Vagina (tissue), 2 donors: ENCODE measurements at regions not wholly inside any gene's neighbourhood (a gene's known extent, or its start where the extent isn't known, plus 50 kb on each side); places are given as distances from the start of the nearest gene placed in this dataset.

Experiments
- DNase-seq, 2 donors: peaks; one replicate each; pipeline ENCODE4 v3.0.0-alpha.2; 2017; ENCODE audit errors: extremely low spot score in 2 of 2
- H3K27ac ChIP-seq: fragments of 200-600 bp; sonication (generic); one replicate; pipeline ENCODE4 v1.5.1; 2019
- H3K27me3 ChIP-seq: fragments of 200-600 bp; sonication (generic); one replicate; pipeline ENCODE4 v1.5.1; 2019
- H3K36me3 ChIP-seq, 2 donors: fragments of 200-600 bp; sonication (generic); one replicate each; pipeline ENCODE4 v1.5.1; 2017 to 2019
- H3K4me1 ChIP-seq: fragments of 200-600 bp; sonication (generic); one replicate; pipeline ENCODE4 v1.5.1; 2019
- H3K4me3 ChIP-seq, 2 donors: fragments of 200-600 bp; sonication (generic); 1 replicate in 1 of 2; 2 replicates in 1 of 2; pipeline ENCODE4 v1.5.1; 2016 to 2019
- H3K9me3 ChIP-seq: fragments of 200-600 bp; sonication (generic); one replicate; pipeline ENCODE4 v1.5.1; 2019
- POLR2A ChIP-seq, 2 donors: fragments of 450-650 bp; IDR thresholded peaks; one replicate each; pipeline ENCODE4 v1.6.1; 2017; ENCODE audit warnings: antibody characterized with exemption in 2 of 2, mild to moderate bottlenecking in 2 of 2, moderate library complexity in 2 of 2
- POLR2AphosphoS5 ChIP-seq, 2 donors: sonication (generic); formaldehyde crosslinking; IDR thresholded peaks; one replicate each; pipeline ENCODE4 v1.9.0; 2017; ENCODE audit warnings: antibody characterized with exemption in 2 of 2, mild to moderate bottlenecking in 2 of 2, low read depth in 1 of 2; ENCODE audit not compliant: insufficient read depth in 1 of 2
- intact Hi-C: fragments of 100-400 bp; cut with DNase I; formaldehyde crosslinking; loops from one replicate; pipeline ENCODE4 v1.15.1; 2023
- TF ChIP-seq, protein P1 (sequence below), 3 experiments: fragments of 450-650 bp in 2 of 3; fragments of 200-600 bp in 1 of 3; sonication (generic) in 1 of 3; IDR thresholded peaks; one replicate each; pipeline ENCODE4 v1.5.1; 2017 to 2019; ENCODE audit warnings: antibody characterized with exemption in 3 of 3, mild to moderate bottlenecking in 2 of 3, moderate library complexity in 2 of 3

GRCh38 chr3:153334558-153334957 is 172.5 kb downstream of the RAP2B start:
- Histone ChIP-seq H3K4me1 (no peaks in the 10 kb centered on the region), H3K4me3 (no peak overlapping the region), H3K27me3 (no peaks in the 10 kb centered on the region), H3K36me3 (no peaks in the 10 kb centered on the region), H3K9me3 (no peaks in the 10 kb centered on the region), H3K27ac (no peak overlapping the region)
- DNase-seq: no peak
- TF ChIP-seq POLR2A (IDR thresholded peaks at IDR 0.05) (no peak), POLR2AphosphoS5 (IDR thresholded peaks at IDR 0.05; ENCODE audit: insufficient read depth in 1 of 2, low read depth in 1 of 2) (no peak)
- TF ChIP-seq, protein P1, sequence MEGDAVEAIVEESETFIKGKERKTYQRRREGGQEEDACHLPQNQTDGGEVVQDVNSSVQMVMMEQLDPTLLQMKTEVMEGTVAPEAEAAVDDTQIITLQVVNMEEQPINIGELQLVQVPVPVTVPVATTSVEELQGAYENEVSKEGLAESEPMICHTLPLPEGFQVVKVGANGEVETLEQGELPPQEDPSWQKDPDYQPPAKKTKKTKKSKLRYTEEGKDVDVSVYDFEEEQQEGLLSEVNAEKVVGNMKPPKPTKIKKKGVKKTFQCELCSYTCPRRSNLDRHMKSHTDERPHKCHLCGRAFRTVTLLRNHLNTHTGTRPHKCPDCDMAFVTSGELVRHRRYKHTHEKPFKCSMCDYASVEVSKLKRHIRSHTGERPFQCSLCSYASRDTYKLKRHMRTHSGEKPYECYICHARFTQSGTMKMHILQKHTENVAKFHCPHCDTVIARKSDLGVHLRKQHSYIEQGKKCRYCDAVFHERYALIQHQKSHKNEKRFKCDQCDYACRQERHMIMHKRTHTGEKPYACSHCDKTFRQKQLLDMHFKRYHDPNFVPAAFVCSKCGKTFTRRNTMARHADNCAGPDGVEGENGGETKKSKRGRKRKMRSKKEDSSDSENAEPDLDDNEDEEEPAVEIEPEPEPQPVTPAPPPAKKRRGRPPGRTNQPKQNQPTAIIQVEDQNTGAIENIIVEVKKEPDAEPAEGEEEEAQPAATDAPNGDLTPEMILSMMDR (IDR thresholded peaks at IDR 0.05): no peak
- intact Hi-C loops: no loop called here

GRCh38 chr3:153337369-153337768 is 175.3 kb downstream of the RAP2B start:
- no peak overlapping the region for H3K4me3 ChIP-seq
- DNase-seq: no peak
- no peaks in the 10 kb centered on the region for H3K27me3 ChIP-seq
- no peaks in the 10 kb centered on the region for H3K36me3 ChIP-seq
- no peaks in the 10 kb centered on the region for H3K9me3 ChIP-seq
- H3K27ac ChIP-seq: no peak overlapping the region
- no peaks in the 10 kb centered on the region for H3K4me1 ChIP-seq
- TF ChIP-seq, protein P1 (IDR thresholded peaks at IDR 0.05): no peak
- TF ChIP-seq POLR2A (IDR thresholded peaks at IDR 0.05) (no peak), POLR2AphosphoS5 (IDR thresholded peaks at IDR 0.05; ENCODE audit: insufficient read depth in 1 of 2, low read depth in 1 of 2) (no peak)
- intact Hi-C loops: loop anchor here (1.0 kb wide), 1 partner anchor 25 kb away; no protein-coding TSS in a partner anchor

DNA sequence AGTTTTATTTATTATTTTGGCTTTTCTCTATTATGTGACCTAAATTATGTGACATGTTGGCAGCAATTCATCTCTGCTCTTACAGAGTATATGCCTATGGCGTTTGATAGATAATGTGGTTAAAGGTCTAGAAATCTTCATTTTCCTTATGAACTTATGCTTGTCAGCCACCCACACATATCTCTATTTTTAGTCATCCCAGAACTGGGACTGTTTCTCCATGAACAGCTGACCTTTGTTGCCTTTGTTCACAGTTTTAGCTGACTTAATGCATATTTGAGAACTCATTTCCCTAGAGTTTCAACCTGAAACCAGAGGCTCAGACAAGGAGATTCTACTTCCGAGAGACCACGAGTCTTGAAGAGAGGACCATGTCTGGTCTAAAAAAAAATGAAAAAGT is 176.5 kb downstream of the RAP2B start:
- H3K36me3 ChIP-seq: no peaks in the 10 kb centered on the region
- intact Hi-C loops: no loop called here
- TF ChIP-seq POLR2AphosphoS5 (IDR thresholded peaks at IDR 0.05; ENCODE audit: insufficient read depth in 1 of 2, low read depth in 1 of 2) (no peak), POLR2A (IDR thresholded peaks at IDR 0.05) (no peak)
- TF ChIP-seq, protein P1 (IDR thresholded peaks at IDR 0.05): no peak
- H3K4me1 ChIP-seq: no peaks in the 10 kb centered on the region
- no peak overlapping the region for H3K27ac ChIP-seq
- no peak overlapping the region for H3K4me3 ChIP-seq
- no peaks in the 10 kb centered on the region for H3K9me3 ChIP-seq
- DNase-seq: no peak
- no peaks in the 10 kb centered on the region for H3K27me3 ChIP-seq

DNA sequence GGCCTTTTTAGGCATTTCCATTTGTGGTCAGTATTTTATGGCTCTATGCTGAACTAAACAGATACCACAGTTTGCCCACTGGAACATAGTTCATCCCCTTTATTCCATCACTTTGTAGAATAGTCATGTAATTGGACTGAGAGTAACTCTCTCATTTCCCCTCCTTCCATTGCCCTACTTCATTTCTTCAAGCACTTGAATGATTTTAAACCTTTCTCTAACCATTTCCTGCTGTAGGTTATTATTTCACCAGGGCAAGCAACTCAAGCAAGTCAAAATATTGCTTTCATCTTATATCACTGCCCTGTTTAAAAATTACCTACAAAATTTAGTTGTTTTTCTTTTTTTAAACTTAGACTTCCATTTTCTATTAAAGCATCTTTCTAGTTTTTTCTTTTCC is 177.0 kb downstream of the RAP2B start:
- H3K4me1 ChIP-seq: no peaks in the 10 kb centered on the region
- no peaks in the 10 kb centered on the region for H3K9me3 ChIP-seq
- no peaks in the 10 kb centered on the region for H3K36me3 ChIP-seq
- no peaks in the 10 kb centered on the region for H3K27me3 ChIP-seq
- TF ChIP-seq POLR2A (IDR thresholded peaks at IDR 0.05) (no peak), POLR2AphosphoS5 (IDR thresholded peaks at IDR 0.05; ENCODE audit: insufficient read depth in 1 of 2, low read depth in 1 of 2) (no peak)
- TF ChIP-seq, protein P1 (IDR thresholded peaks at IDR 0.05): no peak
- no peak for DNase-seq
- intact Hi-C loops: no loop called here
- H3K27ac ChIP-seq: no peak overlapping the region
- no peak overlapping the region for H3K4me3 ChIP-seq

GRCh38 chr3:153343988-153344782 is 182.2 kb downstream of the RAP2B start:
- H3K36me3 ChIP-seq: no peaks in the 10 kb centered on the region
- H3K27ac ChIP-seq: no peak overlapping the region
- H3K27me3 ChIP-seq: no peaks in the 10 kb centered on the region
- intact Hi-C loops: no loop called here
- TF ChIP-seq POLR2A (IDR thresholded peaks at IDR 0.05): no peak
- TF ChIP-seq, protein P1 (IDR thresholded peaks at IDR 0.05): no peak
- no peak for TF ChIP-seq POLR2AphosphoS5 (IDR thresholded peaks at IDR 0.05; ENCODE audit: insufficient read depth in 1 of 2, low read depth in 1 of 2)
- DNase-seq: no peak
- H3K9me3 ChIP-seq: no peaks in the 10 kb centered on the region
- no peaks in the 10 kb centered on the region for H3K4me1 ChIP-seq
- no peak overlapping the region for H3K4me3 ChIP-seq
